M059J (cell line): ENCODE measurements at regions not wholly inside any gene's neighbourhood (a gene's known extent, or its start where the extent isn't known, plus 50 kb on each side); places are given as distances from the start of the nearest gene placed in this dataset.
"Not testable (repeated sequence)": the region's sequence is repeated elsewhere in the genome, so short reads cannot be mapped to it uniquely, and the experiment has no call there.

Experiments
- DNase-seq: peaks from one replicate; pipeline ENCODE4 v3.0.0-alpha.2; 2012; ENCODE audit warnings: low read depth

DNA sequence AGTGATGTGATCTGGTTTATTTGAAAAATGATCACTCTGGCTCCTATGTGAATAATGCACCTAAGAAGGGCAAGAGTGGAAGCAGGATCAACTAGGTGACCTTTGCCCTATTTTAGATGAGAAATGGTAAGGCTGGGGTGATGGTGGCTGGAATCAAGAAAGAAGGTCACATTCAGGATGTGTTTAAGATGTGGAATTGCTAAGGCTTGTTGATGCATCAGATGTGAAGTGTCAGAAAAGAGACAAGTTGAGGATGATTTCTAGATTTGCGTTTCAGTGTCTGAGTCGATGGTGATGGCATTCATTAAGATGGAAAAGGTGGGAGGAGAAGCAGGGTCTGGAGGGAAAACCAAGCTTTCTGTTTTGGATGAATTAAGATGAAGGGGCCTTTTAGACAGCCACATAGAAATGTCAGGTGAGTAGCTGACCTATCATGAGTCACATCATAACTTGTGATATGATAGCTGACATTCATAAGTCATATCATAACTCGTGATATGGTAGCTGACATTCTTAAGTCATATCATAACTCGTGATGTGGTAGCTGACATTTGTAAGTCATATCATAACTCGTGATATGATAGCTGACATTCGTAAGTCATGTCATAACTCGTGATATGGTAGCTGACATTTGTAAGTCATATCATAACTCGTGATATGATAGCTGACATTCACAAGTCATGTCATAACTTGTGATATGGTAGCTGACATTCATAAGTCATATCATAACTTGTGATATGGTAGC is 101.2 kb upstream of the SEC11C start:
- no peak for DNase-seq

DNA sequence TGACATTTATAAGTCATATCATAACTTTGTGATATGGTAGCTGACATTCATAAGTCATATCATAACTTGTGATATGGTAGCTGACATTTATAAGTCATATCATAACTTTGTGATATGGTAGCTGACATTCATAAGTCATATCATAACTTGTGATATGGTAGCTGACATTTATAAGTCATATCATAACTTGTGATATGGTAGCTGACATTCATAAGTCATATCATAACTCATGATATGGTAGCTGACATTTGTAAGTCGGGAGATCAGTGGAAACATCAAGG is 100.7 kb upstream of the SEC11C start:
- not testable (repeated sequence) for DNase-seq

DNA sequence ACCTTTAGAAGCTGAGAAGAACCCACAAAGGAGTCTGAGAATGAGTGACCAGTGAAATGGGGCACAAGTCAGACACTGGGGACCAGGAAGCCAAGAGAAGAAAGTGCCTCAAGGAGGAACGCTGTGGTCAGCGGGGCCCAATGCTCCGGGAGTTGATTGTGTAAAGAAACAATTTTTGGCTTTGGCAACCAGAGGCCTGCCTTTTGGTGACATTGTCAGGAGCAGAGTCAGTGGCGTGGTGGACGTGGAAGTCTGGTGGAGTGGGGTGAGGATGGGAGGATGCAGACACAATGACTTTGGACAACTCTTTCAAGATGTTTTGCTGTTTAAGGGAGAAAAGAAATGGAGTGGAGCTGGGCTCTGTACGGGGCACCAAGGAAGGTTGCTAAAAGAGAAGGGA is 100.2 kb upstream of the SEC11C start:
- no peak for DNase-seq

DNA sequence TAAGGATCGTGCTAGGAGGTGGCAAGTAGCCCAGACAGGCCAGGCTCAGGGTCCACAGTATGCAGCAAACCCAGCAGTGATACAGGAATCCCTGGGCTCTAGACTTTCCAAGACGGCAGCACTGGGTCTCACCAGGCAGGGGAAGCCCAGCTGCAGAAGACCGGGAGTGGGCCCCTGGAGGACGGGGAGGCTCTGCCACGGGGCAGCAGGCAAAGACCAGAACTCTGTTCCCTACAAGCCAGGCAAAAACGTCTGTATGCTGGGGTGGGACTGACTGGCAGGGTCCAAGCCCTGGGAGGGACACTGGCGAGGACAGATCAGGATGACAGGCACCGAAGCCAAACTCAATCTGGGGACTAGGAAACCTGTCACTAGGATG is 98.9 kb upstream of the SEC11C start:
- DNase-seq, result no peak

DNA sequence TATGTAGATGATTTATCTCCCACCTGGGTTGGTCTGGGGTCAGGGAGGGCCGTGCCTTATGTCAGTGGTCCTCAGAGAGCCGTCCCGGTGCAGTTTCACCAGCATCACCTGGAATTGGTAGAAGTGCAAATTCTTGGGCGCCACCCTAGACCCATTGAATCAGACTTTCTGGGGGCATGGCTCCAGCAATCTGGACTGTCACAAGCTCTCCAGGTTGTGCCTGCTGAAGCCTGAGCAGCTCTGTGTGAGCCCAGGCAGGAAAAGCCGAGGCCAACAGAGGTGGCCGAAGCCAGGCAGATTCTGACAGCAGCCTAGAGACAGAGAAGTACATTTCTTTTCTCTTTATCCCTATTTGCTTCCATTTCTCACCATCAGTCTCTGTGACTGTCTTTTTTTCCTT is 98.4 kb upstream of the SEC11C start:
- DNase-seq, result no peak

DNA sequence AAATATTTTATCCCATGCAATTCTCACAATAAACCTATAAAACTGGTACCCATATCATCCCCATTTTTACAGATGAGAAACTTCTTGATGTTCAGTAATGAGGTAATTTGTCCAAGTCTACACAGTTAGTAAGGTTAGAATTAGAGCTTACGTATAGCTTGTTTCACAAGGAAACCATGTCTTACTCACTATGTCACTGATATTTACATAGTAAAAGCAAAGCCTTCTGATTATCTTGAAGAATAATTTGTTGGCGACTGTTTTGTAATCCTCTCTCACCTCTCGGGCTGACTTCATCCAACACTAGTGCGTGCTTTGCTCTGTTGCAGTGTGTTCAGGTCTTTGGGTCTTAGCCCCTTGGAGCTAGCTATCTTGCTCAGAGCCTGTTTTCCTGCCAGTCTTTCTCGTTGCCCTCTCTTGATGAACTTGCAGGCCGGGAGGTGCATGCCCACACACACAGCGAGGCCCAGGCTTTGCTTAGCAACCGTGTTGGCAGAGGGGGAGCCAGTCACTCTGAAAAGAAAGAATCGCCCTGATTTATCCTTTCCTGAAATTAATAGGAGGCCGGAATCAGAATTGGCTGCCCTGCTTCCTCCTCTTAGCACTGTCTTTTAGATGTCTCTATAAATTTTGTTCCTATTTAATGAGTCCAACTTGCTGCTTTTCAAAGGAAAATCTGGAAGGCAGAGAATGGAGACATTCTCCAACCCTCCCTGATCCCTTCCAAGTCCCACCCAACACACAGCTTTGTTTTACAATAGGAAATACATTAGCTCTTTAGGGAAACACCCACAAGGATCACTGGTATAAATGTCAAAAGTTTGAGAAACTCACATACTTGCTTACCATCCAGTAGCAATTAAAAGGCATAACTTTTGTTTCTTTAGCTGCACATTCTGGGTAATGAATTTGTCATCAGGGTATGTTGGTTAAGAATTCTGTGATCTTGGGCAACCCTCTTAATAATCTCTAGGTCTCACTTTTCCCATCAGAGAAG is 97.6 kb upstream of the SEC11C start:
- DNase-seq, result no peak

DNA sequence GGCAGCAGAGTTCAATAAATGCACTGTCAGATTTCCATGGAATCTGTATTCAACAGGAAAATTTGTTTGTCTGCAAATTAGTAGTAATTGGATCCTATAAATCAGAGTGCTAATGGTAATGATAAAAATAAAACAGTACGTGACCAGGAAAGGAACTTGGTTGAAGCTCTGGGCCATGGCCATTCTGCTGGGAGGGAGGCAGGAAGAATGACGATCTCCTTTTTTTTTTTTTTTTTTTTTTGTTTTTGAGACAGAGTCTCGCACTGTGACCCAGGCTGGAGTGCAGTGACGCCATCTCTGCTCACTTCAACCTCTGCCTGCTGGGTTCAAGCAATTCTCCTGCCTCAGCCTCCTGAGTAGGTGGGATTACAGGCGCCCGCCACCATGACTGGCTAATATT is 94.8 kb upstream of the SEC11C start:
- no peak for DNase-seq

DNA sequence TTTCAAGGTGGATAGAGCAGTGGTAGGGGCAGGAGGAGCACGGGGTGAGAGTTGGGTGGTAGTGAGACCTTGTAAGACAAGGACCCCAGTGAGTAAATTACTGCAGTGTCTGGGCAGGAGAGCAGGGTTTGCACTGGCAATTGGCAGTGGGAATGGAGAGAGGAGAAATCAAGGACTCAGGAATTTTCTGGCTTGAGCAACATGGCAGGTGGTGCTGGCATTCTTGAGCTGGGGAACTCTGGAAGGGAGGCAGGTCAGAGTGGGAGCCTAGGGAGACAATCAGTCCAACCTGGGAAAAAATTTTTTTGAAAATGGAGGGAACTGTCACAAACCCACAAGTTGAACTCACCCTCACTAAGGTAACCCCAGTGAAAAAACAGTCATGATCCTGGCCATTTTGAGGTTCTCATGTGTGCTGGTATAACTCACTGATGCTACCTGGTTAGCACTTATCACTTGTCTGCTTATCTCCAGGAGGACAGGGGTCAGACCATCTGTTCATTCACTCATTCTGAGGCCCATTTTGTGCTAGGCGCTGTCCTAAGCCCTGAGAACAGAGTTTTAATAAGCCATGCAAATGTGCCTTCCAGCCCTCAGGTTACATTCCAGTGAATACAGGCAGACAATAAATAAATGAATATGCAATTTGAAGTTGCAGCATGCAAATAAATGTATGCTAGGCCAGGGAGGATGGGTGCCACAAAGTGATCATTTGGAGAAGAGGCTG is 92.2 kb upstream of the SEC11C start:
- DNase-seq, result no peak

DNA sequence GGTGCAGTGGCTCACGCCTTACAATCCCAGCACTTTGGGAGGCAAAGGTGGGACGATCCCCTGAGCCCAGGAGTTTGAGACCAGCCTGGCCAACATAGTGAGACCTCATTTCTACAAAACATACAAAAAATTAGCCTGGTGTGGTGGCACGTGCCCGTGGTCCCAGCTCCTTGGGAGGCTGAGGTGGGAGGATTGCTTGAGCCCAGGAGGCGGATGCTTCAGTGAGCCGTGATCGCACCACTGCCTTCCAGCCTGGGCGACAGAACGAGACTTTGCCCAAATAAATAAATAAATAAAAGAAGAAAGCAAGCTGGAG is 91.7 kb upstream of the SEC11C start:
- DNase-seq, result no peak

DNA sequence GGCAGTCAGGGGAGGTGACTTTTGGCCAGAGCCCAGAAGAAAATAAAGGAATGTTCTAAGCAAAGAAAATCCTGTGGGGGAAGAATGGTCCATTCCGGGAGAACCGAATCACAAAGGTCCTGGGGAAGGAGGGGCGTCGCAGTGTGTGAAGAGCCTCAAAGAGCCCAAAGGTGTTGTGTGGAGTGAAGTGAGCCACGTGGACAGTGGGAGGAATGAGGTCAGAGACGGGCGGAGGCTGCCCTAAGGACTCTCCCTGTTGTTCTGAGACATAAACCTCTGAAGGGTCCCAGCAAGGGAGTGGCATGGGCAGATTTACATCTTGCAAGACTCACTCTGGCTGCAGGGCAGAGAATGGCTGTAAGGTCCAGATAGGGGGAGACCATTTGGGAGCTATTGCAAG is 91.3 kb upstream of the SEC11C start:
- no peak for DNase-seq

DNA sequence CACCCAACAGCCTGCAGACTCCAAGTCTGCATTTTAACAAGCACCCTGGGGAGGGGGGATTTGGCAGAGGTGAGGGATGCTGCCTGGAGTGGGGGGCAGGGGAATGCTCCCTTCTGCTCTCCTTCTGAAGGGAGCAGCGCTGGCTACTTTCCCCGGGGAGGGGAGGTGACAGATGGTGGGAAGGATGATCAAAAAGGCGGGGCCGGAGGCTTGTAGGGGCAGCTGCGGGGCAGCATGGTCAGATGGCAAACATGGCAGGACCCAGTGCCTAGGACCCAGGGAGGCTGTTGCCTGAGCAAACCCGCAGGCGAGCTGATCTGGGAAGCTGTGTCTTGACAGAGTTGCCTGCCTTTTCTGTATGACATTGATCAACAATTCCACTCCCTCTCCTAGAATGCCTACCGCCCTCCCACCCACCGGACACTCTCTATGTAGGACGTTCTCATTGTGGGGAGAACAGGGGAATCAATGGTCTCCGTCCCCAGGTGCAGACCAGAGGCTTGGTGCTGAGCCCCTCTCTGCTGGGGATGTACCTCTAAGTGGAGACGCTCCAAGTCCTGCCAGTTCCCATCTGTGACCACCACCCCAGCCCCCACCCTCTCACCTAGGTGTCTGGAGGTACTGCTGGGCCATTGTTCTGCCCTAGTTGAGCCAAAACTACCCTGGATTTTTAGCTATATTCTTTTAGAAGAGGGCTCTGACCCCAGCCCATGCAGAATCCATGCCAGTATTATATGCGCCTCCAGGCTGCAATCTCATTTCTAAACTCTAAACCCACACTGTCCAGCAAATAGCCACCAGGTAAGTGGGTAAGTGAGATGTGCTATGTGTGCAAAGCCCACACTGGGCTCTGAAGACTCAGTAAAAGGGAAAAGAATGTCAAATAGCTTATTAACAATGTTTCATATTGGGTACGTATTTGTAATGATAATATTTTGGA is 89.7 kb upstream of the SEC11C start:
- no peak for DNase-seq

DNA sequence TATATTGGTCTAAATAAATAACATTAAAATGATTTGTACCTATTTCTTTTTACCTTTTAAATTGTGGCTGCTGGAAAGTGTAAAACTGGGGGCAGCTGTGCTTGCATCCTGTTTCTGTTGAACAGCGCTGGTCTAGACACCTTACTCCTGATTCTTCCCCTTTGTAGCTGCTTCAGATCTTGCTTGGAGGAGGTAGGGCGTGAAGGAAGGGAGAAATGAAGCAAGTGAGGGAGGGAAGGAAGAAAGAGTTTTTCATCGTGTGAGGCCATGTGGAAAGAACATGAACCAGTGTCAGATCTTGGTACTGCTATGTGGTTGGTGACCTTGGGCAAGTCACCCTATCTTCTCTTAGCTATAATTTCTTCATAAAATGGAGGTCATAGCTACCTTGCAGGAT is 89.0 kb upstream of the SEC11C start:
- DNase-seq, result no peak

DNA sequence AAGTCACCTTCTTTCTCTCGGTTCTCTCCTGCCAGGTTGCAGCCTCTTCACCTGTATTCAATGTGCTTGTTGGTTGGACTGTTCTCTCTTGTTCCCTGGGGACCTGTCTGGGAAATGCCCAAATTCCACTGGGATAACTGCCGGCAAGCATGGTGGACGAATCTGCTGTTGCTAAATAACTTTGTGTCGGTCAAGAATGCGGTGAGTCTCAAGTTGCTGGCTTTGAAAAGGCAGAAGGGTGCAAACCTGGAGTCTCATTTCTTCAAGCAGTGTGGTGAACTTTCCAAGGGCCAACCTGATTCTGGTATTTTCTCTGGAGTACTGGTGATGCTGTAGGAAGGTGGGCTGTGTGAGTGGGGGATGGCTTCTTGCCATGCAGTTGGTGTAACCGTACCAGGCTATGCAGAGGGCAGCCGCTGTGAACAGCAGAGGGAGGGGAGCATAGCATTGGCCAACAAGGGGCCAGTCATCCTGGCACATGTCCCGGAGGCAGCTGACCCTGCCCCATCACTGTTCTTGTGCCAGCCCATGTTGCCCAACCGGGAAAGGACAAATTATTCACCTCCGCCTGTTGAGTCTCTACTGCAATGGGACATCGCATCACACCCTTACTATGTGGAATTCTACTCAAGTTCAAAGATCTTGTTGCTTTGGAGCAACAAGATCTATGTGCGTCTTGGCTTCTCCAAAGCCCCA is 88.1 kb upstream of the SEC11C start:
- no peak for DNase-seq

DNA sequence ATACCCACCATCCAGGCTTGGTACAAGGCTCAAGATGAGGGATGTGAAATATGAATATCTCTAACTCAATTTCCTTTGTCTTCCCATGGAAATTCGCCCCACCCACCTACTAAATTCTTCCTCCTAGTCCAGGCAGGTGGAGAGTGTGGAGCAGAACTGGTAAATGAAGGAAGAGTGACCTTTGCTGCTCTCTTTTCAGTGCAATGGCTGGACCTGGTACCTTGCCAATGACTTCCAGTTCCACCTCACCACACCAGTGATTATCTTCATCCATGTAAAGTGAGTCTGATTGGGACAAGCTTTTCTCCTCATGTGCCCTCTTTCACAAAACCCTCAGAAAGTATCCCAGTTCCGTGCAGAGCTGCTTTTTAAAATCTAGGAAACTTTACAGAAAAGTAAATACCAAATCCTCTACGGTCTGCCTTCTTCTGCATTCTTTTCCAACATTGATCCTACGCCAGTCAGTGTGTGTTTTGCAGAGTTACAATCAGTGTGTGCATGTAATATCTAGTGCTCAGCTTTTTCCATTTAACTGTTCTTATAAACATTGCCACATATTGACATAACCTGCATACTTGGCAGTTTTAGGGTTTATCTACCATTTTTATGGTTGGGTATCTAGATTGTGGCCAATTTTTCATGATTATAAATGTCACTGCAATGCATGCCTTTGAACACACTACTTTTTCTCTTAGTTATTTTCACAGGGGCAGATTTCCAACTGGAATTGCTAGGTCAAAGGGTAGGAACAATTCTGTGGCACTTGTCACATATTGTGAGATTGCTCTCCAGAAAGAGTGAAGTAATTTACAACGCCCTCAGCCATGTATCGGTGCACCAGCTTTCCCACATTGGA is 86.5 kb upstream of the SEC11C start:
- peak; percentile 65 for DNase-seq

DNA sequence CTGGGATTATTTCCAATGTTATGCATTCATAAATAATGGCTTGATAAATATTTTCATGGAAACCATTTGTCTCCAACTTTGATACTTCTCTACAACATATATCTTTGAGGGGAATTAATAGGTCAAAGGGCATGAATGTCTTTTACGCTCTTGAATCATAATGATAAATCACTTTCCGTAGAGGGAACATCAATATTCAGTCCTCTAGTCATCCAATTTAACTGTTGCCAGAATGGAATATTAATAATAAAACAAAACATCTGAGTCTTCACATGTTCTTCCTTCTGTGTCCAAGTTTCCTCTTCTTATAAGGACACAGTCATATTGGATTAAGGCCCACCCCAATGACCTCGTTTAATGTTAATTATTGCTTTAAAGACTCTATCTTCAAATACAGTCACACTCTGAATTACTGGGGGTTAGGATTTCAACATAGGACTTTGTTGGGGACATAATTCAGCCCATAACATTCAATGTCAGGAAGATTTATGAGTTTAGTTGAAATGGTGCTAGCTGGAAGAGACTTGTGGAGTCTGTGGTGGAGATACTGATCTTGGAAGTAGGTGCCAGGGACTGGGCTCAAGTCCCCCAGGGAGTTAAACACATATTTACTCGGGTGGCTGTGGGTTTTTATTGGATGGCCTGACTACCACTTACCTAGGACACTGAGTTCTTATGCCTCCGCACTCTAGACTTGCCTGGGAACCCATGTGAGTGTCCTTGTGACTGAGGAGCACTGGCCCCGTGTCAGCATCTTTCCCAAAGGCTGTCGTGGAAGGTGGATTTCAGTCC is 85.0 kb upstream of the SEC11C start:
- peak; percentile 95 for DNase-seq

DNA sequence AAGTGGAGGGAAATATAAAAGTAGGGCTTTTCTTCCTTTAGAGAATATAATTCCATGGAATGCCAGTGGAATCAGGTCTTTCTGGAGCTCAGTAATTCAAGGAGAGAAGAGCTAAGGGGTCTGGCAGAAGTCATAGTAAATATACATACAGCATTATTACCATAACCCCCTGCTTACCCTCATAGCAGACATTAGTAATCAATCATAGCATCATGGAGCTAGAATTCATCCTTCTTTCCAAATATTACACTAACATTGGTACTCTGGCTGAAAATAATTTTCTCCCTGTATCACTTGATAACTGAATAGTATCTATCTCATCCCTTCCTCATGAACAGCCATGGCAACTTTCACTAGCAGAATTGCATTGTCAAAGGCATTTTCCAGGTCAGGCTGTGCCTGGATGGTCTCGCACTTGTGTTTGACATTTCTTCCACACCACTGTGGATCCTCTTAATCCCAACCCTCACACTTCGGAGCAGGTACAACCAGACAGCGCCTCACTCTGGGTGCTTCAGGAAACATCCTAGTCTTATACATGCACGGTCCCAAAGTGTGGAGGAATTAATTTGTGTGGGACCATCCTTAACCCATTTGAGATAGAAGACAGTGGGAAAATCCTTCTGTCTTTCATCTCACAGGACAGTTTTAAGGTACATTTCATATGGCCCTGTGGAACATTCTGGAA is 84.2 kb upstream of the SEC11C start:
- no peak for DNase-seq

DNA sequence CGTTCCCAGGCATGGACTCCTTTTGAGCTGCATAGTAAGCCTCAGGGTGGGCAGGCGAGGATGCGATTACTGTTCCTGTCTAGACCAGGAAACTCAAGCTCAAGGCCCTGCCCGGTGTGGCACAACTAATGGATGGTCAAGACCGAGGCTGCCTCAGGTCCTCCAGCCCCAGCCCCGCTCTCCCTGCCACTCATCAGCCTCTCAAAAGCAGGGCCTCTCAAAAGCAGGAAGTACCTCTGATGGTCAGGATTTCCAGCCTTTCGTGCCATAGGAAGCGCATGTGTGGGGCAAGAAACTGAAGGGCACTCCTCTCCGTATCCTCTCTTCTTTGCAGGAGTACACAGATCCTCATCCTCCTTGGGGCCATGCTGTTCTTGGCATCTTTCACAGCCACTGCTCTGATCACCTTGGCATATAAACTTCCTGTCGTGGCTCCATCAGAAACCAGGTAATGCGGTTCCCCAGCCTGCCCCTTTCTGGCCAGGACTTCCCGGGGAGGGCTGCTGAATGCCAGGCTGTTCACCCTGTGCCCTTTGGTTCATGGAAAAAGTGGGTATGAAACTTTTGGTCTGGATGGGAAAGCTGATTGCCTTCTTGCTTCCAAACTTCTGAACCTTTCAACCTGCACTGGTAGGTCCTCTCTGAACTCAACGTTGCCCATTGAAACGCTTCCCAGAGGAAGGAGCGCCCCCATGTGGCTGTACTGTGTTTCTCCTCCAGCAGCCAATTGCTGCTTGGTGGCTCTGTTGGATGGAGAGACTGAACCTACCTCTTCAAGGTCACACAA is 82.8 kb upstream of the SEC11C start:
- DNase-seq, result peak; percentile 82

DNA sequence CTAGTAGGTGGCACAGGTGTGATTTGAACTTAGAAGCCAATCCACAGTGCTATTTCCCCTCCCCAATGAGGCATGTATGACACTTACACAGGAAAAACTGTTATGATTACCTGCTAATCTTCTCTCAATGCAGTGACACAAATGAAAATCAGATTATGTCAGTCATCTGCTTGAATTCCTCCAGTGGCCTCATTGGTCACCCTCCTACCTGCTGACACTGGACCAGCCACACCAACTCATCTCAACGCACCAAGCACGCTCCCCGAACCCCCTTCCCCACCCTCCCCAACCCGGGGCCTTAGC is 82.2 kb upstream of the SEC11C start:
- DNase-seq, result no peak
